NCI-H1417 treated with DMSO at 0.1 percent for 48 hours (cell line): ENCODE measurements at regions not wholly inside any gene's neighbourhood (a gene's known extent, or its start where the extent isn't known, plus 50 kb on each side); places are given as distances from the start of the nearest gene placed in this dataset.
"Not testable (repeated sequence)": the region's sequence is repeated elsewhere in the genome, so short reads cannot be mapped to it uniquely, and the experiment has no call there.

Experiments used
- DNase-seq: peaks from one replicate; lab custom pipeline; 2025; lab: John Stamatoyannopoulos, UW

DNA sequence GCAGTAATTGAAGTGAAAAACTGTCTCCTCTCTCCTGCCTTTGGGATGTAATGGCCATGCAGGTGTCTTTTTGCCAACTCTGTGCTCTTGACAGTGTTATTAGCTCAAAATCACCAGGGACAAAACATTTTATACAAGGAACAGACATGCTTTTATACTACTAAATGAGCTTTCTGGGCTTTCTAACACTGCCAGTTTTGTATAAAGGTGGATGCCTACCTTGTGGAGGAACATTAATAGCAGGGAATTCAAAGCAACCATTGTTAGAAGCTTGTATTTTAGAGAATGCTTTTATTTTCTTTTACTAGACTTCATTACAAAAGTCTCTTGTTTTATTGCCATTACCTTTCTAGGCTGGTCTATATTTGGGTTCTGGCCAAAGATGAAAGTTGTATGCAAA is 54.7 kb upstream of the ARSJ start:
- DNase-seq, result no peak

DNA sequence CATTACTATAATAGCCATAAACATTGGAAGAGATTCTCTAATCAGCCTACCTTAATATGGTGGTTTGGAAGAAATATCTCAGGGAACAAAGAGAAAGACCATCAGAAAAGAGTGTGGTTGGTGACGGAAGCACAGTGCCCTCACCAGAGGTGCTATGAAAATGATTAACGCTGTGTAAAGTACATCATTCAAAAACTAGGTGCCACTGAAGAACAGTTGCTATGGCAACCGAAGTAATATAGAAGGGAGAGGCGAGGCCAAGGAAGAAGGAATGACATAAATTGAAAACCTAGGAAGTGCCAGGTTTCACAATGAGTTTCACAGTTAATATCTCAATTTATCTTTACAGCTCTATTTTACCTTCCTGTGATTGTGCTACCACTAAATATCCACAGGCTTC is 57.0 kb upstream of the ARSJ start:
- no peak for DNase-seq

DNA sequence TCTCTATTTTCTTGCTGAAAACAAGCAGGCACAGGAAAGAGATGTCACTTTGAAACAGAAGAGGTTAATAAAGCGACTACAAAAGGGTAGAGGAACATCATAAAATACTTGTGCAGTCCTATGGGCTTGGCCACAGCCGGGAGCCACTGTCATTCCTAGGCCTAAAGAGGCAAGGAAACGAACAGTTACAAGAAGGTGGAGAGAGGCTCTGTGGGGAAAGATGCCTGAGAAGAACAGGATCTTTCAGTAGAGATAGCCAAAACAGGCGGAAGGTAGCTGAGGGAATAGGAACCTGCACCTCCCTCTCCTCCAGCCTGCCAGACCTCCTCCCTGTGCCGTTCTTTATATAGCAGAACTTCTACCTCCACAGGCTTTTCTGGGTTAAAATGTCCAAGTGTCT is 57.4 kb upstream of the ARSJ start:
- no peak for DNase-seq

DNA sequence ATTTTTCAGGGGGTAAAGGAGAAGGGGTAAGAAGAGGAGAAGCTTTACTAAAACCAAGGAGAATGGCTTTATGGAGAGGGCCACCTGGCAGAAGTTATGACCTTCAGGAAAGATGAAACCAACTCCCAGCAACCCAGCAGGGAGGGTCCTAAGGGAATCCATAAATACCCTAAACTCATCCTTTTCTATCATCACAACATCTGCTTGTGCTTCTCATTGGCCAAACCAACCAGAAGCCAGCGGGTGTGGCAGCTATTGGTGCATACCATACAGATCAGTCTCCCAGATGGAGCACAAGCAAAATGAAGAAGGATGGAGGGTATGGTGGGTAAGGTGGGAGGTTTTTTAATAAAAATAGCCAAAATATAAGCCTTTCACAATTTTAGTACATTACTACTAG is 58.5 kb upstream of the ARSJ start:
- DNase-seq, result no peak

DNA sequence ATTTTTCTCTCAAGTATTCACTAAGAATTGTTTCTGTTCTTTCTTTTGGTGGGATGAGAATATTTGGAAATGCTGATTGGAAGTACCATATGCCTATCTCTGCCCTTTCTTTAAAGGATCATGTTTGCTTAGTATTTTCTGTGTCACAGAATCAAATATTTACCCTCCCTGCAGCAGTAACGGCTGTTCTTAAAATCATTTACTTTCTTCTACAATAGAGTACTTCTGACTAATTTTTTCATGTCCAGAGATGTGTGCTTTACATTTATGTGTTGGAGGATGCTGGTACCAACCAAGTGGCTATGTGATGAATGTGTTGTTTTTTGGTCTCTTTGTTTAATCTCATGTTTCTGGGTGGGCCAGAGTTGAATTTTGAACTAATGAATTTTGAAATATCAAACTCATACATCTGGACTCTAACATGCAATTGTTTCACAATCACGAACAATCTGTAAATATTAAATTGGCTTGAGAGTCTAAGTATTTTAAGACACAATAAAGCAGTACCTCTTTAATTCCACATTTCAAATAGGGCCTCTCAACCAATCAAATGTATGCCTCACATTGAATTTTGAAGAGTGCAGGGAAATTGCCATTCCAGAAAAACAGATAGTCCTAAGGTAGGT is 59.4 kb upstream of the ARSJ start:
- DNase-seq, result no peak

DNA sequence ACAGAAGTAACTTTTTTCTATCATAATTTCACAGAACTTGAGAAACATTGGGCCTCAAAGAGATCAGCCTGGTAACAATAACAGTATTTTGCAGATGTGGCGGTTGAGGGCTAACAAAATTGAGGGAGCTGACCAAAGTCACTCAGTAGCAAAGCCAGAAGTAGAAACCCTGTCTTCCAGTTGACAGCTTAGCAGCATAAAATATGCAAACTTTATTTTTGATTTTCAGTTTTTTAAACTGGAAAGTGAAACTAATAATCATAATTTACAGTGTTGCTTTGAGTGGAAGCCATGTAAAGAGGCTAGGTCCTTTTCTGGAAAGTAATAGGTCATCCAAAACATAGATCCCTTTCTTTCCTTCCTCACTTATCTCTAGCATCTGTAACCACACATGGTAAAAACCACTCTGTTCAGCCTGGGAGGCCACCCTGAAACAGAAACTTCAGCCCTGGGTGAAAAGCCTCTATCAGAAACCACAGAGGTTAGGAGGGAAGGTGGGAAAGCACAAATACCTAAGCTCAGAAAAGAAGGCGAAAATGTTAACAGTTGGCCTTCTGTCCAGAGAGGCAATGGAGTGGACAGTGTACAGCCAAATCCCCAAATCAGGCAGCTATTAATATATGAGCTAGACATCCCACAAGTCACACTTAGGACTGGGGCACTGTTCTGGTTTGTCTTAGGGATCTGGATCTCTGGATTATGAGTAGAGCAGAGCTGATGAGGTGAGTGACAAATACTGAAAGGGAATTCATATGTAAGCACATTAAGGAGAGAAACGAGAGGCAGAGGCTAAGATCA is 61.1 kb upstream of the ARSJ start:
- DNase-seq, result no peak

DNA sequence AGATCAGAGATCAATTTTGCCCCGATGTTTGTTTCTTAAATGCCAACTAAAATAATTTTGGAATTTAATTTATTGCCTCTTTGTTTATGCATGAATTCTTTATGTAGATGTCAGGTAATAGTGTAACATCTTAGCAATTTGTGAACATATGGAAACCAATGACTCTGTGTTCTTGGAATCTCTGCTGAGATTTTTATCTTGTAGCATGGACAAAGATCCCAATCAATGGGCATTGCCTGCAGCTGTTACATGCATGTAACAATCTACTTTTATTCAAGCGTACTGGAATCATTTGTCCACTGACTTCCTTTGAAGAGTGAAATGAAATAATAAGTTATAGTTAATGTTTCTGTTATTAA is 61.6 kb upstream of the ARSJ start:
- no peak for DNase-seq

DNA sequence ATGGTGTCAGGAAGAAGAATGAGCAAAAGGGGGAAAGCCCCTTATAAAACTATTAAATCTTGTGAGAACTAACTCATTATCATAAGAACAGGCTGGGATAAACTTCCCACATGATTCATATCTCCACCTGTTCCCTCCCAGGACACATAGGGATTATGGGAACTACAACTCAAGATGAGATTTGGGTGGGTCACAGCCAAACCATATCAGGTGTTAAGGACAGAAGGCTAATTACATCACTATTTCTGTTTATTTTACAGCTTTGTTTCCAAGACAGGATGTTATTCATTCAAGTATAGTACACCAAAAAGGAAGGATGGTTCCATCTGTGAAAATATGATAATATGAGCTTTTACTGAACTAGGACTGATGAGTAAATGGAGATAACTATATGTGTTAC is 63.7 kb upstream of the ARSJ start:
- DNase-seq, result no peak

DNA sequence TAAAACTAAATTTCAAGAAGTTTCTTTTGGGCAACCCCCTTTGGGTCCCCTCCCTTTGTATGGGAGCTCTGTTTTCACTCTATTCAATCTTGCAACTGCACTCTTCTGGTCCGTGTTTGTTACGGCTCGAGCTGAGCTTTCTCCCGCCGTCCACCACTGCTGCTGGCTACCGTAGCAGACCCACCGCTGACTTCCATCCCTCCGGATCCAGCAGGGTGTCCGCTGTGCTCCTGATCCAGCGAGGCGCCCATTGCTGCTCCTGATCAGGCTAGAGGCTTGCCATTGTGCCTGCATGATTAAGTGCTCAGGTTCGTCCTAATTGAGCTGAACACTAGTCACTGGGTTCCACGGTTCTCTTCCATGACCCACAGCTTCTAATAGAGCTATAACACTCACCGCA is 64.9 kb upstream of the ARSJ start:
- DNase-seq, result not testable (repeated sequence)

DNA sequence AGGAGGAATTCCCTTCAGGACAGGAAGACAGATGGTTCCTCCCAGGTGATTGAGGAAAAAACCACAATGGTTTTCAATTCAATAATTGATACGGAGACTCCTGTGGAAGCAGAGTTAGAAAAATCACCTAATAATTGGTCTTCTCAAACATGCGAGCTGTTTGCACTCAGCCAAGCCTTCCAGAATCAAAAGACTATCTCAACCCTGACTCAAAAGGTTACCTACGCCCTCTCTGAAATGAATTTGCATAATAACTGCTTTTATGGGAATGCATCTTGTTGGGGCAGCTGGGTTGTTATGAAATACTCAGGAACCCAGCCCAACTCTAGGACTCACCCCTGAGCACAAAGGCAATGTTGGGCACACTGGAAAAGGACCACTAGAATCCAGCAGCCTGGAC is 66.9 kb upstream of the ARSJ start:
- no peak for DNase-seq

DNA sequence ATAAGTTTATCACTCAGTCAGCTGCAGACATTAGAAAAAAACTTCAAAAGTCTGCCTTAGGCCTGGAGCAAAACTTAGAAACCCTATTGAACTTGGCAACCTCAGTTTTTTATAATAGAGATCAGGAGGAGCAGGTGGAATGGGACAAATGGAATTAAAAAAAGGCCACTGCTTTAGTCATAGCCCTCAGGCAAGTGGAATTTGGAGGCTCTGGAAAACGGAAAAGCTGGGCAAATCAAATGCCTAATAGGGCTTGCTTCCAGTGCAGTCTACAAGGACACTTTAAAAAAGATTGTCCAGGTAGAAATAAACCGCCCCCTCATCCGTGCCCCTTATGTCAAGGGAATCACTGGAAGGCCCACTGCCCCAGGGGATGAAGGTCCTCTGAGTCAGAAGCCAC is 68.7 kb upstream of the ARSJ start:
- not testable (repeated sequence) for DNase-seq

DNA sequence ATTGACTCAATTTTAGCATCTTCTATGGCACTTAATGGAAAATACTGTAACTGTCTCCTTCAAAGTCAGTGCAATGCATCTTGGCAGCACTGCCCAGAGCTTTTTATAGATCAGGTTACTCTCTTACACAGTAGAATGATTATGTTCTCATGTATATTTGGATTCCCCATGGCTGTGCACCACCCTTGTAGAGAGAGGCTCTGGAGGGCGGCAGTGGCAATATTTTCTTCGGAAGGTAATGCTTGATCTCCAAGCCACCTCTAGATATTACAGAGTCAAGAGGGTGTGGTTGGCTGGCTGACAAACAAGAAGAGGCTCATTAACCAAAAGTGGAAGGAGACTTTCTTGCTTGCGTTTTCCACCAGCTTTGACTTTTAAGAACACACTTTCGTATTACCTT is 72.8 kb upstream of the ARSJ start:
- no peak for DNase-seq

DNA sequence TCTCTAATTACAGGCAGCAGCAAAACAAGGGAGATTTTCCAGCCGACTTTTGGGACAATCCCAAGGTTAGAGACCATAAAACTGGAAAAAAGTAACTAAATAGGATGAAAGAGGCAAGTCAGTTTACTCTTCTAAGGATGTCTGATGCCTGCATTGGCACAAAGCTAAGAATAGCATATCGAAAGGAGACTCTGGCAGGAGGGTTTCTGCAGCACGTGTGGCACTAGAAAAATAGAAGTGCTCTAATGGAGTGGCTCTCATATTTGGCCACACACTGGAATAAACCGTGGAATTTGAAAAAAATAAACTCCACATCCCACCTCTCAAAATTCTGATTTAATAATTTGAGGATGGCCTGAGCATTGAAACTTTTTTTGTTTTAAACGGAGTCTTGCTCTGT is 77.2 kb upstream of the ARSJ start:
- no peak for DNase-seq

DNA sequence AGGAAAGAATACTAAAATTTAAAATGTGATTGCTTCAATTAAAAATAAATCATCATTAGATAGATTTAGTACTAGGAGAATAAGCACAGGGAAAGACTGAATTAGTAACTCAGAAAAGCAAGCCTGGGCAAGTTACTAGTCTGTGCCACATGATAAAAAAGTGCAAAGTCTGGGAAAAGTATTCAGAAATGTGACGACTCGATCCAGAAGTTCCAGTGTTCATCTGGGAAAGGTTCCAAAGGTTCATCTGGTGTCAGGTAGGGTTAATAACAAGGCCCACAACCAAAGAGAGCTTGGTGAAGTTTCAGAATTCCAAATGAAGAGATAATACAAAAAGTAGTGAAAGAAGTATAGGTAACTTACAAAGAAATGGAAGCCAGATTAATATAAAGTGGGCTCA is 78.3 kb upstream of the ARSJ start:
- no peak for DNase-seq

DNA sequence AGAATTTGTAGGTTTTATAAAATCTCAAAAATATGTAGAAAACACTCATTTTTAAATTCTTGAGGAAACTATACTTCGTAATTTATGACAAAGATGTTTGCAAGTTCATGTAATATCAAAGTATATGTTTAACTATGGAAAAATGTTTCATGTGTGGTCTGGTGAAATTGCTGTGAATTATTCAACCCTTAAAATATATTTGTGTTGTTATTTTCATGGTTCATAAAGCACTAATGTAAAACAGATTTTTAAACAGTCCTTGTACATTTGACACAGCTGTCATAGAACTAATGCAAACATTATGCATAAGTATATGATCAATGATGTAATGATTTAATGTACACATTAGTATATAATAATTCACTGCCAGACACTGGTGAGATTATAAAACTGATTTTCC is 83.1 kb upstream of the ARSJ start:
- no peak for DNase-seq

DNA sequence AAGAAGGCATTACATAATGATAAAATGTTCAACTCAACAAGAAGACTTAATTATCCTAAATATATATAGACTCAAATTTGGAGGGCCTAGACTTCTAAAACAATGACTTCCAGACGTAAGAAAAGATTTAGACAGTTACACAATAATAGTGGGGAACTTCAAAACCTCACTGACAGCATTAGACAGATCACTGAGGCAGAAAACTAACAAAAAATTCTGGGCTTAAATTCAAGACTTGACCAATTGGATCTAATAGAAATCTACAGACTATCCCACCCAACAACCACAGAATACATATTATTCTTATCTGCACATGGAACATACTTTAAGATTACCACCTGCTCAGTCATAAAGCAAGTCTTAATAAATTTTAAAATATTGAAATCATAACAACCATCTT is 93.3 kb upstream of the ARSJ start:
- no peak for DNase-seq

DNA sequence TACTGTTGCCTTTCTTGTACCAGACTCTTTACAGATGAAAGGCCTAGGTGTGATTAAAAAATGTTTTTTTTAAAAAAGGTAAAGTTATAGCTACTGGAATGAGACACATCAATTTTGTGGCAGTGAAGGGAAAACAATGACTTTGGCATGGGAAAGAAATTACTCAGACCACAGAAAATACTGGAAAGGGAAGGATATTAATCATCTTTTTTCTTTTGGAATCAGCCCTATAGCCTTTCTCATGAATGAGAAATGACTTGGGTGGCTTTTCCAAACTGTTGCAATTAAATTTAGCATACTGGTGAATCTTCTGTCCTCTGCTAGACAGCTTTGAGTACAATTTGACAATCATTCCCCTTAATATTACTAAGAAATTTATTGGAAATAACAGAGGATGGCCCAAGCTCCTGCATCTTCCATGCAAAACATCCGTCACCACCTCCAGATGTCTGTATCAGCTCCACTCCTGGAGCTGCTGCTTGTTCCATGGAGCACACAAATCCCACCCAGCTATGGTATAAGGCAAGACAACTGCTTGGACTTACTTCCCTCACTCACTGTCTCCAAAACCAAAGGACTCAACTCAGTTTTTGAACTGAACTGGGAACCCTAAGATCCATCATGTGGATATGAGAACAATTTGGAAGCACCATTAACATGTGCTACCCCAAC is 97.6 kb upstream of the ARSJ start:
- DNase-seq, result no peak

DNA sequence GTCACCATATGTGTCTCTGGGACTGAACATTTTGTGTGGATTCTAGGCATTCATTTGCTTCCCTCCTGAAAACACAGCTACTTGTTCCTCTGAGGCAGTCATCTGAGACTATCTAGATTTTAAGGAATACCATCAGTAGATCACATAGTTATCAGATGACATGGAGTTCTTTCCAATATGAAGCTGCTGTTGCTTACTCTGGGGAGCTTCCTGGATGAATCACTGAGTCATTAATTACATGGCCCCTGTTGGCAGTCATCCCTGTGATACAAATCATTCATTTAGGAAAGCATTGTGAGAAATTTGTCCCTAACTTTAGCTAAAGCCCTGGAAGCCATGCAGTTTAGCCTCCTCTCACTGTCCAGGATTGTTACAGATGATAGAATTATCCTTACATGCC is 98.2 kb upstream of the ARSJ start:
- DNase-seq, result no peak

DNA sequence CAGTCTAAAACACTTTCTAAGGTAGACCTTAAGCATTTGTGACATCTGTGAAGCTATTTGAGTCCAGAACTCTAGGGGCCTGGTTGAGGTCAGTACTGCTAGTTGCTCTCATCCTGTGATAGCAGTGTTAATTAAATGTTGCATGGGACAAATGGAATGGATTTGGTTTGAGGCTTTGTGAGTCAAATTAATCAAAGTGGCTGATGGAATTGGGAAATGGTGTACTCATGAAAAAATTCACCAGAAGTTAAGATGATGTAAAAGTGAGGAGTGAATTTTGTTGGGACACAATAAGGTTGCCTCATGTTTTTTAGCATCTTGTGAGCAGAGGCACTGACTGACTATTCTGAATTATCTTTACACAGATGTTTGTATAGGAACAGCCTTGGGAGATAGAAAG is 99.2 kb upstream of the ARSJ start:
- DNase-seq, result no peak

DNA sequence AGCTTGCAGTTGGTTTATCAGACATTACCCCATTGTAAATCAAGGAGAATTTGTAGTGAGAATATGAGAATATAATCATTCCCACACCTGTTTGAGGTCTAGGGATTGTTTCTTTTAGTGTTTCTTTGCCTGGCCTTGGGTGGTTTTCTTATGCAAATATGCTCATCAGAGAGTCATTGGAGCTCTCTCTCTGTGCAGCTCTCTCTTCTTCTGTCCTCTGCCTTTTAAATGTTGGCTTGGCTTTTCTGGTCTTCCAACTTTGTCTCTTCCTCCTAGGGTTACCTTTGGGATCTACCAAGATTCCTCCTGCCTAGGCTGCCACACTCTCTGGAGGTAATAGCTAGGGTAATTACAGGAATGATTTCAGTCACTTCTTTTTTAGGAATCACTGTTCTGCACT is 102.3 kb upstream of the ARSJ start:
- DNase-seq, result no peak

DNA sequence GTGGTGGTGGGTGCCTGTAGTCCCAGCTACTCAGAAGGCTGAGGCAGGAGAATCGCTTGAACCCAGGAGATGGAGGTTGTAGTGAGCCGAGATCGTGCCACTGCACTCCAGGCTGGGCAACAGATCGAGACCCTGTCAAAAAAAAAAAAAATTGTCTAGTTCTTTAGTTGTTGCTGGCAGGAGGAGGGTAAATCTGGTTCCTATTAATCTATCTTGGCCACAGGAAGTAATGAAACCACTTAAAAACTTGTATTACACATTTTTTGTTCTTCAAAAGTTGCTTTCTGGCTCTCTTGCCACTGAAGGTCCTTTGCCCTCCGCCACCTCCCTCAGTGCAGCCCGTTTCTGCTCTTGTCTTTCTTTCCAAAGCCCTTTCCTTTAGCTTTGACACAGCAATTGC is 102.9 kb upstream of the ARSJ start:
- no peak for DNase-seq

DNA sequence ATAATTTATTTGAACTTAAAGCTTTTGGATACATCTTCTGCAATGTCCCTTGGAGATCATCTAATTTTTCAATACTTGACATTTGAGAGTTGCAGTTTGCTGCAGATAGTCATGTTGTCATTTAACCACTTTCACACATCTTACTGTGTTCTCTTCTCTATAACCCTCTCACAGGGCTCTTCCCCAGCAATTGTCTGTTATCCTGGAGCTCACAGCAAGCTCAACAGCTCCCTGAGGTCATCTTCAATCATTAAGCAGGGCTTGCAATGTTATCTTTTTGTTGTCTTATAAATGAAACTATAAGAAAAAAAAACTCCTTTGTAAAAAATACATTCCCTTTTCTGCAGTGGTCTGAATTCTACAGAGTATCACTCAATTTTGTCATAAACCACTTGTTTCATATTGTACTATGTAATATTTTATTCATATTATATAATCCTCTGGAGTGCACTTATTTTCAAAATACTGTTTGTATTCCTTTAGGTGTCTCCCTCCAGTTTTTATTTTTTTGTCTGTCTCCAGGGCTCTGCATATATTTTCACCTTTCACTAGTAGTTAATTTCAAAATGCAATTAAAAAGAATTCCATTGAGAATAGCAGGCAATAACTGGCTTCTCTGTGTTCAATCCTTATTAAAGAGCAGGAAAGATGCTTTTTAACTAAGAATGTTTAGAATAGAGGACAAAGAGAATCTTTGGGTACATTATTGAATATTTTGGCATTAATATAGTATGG is 106.3 kb upstream of the ARSJ start:
- no peak for DNase-seq
